NCI-H1092 (cell line): ENCODE measurements at regions not wholly inside any gene's neighbourhood (a gene's known extent, or its start where the extent isn't known, plus 50 kb on each side); places are given as distances from the start of the nearest gene placed in this dataset.
"Not testable (repeated sequence)": the region's sequence is repeated elsewhere in the genome, so short reads cannot be mapped to it uniquely, and the experiment has no call there.

Experiments
- DNase-seq: peaks from one replicate; lab custom pipeline; 2025; lab: John Stamatoyannopoulos, UW

DNA sequence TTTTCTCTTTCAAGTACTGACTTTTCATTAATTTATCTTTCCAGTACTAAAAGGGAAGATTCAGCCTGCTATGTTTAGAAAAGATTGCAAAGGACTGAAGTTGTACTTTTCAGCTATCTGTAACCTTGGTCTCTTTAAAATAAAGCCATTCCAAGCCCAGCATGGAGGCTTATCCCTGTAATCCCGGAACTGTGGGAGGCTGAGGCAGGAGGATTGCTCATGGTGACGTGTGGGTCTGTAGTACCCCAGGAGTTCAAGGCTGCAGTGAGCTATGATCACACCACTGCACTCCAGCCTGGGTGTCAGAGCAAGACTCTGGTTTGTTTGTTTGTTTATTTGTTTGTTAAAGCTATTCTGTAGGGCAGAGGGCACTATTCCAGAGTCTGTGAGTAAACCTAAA, 50.6 kb upstream of the TMEM170B start:
- DNase-seq, result no peak

DNA sequence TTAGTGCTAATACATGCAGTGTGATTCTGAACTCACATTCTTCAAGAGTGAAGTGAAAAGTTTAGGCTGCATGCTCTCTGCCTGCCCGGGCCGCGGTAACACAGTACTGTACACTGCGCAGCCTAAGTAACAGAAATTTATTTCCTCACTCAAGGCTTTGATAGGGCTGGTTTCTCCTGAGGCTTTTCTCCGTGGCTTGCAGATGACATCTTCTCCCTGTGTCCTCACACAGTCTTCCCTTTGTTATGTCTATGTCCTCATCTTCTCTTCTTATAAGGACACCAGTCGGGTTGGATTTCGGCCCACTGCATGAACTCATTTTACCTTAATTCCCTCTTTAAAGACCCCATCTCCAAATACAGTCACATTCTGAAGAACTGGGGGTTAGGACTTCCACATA, 51.1 kb upstream of the TMEM170B start:
- DNase-seq, result no peak

DNA sequence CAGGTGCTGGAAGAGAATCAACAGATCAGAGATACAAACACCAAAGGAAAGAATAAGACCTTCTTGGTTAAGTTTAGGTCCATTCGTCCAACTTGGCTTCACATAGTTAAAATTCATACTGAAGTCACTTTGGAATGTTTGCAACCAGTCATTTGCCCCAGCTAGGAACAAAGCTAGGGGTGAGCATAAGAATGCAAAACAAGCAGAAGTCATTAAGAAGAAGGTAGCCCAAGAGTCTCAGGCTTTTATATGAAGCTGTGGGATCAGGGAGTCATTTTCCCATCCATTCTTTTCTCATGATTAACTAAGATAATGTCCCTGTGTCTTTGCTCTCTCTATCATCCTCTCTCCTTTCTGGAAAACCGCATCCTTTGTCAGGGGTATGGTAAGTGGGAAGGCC, 51.5 kb upstream of the TMEM170B start:
- no peak for DNase-seq

DNA sequence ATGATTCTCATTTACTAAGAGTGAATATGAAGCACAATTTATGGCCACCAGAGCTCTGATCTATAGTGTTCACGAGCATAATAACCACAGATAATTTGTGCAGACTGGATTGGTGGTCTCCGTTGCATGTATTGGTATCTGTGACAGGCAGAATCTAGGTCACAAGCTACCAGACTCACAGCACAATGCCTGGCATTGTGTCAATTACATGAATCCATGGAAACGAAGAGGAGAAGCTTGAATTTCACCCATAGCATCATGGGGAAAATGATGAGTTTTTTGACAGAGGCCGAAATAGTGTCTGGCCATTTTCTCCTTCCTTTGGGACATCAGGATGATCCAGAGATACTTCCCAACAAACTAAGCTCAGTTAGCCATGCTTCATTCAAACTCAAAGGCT, 52.3 kb upstream of the TMEM170B start:
- no peak for DNase-seq

DNA sequence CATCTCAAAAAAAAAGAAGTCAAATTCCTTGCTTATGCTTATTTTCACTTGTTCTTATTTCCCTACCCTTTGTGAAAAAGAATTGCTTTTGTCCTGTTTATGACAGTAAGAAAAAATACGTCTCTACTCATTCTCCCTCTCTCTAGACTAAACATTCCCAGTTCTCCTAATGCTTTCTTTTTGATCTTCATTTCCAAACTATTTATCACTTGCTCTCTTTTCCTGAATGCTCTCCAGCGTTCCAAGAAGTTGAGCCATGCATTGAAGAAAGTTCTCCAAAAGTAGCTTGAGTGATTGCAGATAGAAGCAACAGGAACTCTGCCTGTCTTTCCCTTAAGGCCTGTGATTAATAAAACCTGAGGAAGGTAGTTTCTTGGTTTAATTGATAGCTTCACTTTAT, 53.1 kb upstream of the TMEM170B start:
- DNase-seq, result no peak

DNA sequence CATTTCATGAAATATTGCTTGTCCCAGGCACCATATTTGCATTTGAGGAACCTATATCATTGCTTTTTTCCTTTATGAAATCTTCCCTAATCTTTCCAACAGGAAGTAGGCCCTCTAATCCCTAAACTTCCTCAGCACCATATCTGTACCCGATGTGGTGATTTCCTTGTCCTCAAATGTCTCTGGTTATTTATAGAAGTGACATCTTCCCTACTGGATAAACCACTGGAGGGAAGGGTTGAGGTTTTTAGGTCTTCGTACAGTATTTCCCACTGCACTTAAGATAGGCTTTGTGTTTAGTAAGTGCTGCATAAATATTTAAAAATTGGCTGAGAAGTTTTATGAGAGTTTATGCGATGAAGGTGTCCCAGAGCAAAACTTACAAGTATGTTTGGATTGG, 54.9 kb upstream of the TMEM170B start:
- DNase-seq, result no peak

DNA sequence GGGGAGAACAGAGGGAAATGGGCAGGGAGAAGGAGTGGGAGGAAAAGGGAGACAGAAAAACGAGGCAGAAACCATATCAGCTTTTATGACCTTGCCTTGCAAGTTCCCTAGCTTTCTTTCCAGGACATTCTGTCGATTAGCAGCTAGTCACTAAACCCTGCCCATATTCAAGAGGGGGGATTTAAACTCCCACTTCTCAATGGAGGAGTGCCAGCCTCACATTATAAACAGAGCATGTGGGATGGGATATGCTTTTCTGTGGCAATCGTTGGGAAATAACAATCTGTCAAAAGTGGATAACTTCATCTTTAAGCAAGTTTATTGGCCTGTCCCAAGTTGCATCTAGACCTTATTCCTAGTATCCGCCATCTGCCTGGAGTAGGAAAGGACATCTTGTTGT, 57.0 kb upstream of the TMEM170B start:
- DNase-seq, result no peak

DNA sequence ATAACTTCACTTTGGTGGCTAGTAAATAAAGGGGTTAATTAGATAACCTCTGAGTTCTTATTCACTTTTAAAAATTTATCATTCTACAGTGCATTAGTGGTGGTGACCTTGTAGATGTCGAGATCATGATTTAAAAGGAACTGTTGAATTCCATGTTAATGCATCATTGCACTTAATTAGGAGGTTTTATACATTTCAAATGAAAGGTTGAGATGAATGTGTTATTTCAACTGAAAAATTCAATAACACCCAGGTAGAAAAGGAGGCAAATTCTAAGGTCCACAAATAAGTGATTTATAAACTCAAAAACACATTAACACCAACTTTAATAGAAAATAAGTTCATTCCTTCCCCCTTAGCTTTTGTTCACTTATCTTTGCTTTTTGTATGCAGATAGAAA, 58.3 kb upstream of the TMEM170B start:
- DNase-seq, result no peak

DNA sequence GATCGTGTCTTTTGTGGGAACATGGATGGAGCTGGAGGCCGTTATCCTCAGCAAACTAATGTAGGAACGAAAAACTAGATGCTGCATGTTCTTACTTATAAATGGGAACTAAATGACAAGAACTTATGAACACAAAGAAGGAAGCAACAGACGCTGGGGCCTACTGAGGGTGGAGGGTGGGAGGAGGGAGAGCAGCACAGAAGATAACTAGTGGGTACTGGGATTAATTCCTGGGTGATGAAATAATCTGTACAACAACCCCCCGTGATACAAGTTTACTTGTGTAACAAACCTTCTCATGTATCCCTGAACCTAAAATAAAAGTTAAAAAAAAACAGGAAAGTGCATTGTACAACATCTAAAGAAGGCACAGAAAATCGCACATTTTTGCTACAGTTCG, 59.0 kb upstream of the TMEM170B start:
- no peak for DNase-seq

DNA sequence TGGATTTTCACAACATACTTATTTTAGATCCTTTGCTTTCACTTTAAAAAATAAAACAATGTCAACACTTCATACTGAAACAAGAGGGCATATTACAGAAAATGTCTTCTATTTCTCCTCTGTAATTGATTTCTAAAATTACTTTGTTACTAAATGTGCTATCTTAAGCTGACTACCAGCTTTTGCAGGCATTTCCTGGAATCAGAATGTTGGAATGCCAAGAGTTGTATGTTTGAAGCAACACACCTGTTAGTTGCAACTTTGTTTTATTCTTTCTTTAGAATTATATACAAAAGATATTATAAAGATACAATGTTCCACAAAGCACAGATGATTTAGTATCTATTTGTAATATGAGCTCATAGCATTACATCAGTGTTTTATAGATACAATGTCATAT, 62.5 kb upstream of the TMEM170B start:
- DNase-seq, result no peak

DNA sequence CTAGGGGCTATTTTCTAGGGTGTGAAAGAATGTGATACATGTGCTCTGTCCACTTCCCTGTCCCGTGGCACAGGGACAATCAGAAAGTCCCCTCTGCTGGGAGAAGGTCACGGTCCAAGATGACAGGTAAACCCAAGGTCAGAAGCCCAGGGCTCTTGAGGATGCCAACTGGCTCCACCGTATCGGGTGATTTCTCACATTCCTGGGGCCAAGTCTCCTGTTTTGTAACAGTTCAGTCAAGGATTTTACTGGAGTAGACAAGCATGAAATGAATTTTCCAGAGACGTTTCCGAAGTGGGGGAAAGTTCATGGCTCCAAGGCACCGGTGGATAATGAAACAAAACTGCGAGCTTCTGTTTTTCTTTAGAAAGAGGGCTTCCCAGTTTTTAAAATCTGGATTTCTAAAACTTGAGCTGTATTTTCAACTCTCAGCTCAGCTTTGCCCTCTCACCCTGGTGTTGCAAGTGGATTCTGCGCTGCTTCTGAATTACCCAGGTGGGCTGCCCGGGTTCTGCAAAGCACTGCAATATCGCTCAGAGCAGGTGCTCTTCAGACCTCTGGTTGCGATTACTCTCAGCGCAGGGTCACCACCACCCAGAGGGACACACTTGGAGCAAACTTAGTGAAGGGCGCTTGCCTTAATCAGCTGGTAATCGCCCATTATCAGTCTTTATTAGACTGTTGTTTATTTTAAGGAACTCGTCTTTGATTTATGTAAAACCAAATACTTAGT, 64.4 kb upstream of the TMEM170B start:
- DNase-seq, result no peak

DNA sequence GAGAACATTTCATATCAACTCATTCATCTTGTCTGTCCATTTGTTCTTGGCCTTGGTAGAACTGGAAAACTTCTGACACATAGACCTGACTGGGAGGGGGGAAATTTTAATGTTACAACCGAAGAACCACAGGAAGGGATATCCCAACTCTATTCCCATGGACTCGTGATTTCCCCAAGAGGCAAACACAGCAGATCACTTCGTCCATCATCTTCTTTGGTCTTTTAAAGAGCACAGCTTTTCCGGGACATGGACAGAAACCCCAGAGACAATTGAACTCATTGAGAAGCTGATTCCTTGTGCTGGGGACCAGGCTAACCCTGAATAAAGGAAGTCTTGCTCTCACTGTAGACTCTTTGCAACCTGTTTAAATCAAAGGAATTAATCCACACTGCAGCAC, 66.3 kb upstream of the TMEM170B start:
- no peak for DNase-seq

DNA sequence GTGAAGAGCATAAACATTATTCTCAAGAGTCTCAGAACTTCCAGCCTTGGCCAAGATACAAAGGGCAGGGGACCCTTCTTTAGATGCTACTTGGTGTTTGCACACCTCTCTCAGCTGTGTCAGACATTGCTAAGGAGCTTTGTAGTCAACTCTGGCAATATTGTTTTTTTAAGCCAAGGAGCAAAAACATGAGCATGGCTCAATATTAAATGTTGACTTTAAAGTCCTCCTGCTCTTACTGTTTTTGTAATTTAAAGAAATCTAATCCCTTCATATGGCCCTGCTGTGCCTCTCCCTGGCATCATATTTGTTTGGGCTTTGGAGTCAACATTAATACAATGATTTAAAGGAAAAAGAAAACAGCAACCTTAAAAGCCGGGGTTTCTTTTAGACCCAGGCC, 67.9 kb upstream of the TMEM170B start:
- DNase-seq, result no peak

DNA sequence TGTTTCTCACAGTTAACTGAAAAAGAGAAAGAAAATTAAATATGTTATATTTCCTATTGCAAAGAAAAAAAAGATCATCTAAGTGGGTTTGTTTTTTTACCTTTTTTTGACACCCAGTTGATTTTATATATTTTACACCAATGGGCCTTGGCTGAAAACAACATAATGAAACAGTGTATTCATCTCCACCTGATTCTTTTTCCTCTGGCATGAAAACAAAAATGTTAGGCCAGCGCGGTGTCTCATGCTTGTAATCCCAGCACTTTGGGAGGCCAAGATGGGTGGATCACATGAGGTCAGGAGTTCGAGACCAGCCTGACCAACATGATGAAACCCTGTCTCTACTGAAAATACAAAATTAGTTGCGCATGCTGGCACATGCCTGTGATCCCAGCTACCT, 69.3 kb upstream of the TMEM170B start:
- not testable (repeated sequence) for DNase-seq

DNA sequence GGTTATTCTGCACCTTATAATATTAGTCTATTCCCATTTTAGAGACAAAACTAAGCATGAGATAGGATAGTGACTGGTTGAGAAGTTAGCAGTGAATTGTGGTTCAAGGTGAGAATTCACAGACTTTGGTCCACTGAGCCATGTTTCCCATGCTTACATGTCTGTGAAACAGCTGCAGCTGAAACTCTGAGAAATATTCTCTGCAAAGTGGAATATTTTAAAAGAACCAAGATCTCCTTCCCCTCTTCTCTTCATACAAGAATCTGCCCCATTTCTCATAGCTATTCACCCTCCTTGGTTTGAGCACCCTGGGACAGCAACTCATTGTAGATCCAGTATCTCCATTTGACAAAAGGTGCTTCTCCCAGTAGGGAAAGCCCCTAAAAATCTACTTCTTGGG, 70.2 kb upstream of the TMEM170B start:
- DNase-seq, result no peak

DNA sequence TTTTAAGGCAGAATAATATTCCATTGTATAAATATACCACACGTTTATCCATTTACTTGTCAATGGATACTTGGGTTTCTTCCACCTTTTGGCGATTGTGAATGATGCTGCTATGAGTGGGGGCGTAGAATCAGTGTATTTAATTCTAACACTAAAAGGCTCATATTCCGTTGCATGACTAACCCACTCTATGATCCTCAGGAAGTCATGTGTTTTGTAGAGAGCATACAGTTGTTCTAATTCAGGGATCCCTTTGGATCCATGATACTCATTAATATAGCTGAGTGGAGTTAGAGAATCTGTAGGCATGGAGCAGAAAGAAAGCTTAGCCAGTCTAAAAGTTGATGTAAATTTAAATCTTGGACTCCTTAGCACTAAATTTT, 74.2 kb upstream of the TMEM170B start:
- no peak for DNase-seq

DNA sequence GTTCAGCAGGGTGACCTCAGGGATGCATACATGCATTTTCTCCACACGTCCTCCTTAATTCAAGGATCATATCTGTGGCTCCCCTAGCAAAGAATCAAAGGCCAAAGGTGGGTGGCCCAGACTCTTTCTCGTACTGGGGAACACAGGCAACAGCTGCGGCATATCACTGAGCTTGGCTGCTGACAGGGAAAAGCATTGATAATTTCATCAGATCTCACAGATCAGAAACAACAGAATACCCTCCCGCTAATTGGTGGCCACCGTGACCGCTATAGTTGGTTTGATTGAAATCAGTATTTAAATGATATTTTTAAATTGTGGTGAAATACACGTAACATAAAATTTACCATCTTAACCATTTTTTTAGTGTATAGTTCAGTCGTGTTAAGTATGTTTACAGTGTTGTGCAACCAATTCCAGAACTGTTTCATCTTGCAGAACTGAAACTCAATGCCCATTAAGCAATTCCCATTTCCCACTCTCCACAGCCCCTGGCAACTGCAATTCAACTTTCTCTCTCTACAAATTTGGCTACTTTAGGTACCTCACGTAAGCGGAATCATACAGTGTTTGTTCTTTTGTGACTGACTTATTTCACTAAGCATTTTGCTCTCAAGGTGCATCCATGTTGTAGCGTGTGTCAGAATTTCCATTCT, 74.7 kb upstream of the TMEM170B start:
- no peak for DNase-seq

DNA sequence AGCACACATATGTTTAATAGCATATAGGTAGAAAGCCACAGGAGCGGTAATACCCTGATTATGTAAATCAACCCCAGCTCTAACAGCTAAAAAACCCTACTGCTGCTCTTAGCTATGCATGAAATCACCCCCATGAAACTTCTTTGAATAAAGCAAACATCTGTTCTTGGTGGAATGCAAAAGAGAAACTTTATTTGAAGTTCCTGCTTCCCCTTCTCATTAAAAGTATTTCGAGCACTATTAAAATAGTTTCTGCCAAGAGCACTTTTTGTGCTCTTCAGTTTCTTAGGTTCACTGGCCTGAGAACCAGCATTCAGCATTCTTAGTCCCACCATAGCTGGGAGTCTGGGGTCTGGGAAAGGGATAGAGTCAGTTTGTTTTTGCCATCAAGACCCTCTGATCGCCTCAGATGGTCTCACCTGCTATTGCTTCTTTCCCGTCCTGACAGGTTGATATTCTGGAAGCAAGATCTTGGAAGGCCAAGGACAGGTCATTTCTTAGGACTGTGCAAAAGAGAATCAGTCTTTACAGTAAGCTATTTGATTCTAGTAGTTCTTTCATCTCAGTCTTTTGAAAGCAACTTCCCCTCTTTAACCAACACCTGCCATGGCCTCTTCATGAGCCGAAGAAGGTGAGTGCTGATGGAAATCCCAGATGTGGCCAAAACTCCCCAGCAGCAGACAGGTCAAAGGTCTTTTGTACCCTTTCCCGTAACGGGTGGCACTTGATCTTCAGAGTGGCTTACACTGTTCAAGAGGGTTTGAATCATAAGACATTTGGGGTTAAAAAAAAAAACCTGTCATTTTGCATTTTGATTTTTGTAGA, 76.5 kb upstream of the TMEM170B start:
- DNase-seq, result no peak

DNA sequence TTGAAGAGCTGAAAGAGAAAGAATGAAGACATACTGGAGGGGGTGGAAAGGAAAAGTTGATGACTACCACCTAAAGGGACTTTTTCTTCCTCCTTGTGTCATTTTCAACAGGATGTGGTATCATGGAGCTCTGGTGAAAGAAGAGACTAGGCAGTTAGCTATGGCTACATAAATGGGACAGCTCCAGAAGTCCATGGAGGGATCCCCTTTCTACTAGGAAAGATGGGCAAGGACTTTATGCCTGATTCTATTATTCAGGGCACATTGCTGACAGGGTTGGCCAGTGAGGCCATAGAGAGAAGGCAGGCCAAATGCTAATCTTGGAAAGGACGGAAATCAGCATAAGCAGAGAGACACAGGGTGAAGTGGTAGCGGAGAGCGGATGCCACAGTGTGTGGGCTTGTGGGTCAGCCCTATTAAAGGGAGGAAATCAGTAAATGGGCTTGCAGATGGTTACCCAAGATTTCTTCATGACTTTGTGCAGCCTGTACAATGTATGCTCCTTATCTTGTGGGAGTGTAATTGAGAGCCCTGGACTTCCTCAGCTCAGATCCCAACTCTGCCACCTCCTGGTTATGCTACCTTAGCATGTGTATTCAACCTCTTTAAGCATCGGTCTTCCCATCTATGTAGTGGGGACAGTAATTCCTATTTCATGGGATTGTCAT, 77.4 kb upstream of the TMEM170B start:
- no peak for DNase-seq

DNA sequence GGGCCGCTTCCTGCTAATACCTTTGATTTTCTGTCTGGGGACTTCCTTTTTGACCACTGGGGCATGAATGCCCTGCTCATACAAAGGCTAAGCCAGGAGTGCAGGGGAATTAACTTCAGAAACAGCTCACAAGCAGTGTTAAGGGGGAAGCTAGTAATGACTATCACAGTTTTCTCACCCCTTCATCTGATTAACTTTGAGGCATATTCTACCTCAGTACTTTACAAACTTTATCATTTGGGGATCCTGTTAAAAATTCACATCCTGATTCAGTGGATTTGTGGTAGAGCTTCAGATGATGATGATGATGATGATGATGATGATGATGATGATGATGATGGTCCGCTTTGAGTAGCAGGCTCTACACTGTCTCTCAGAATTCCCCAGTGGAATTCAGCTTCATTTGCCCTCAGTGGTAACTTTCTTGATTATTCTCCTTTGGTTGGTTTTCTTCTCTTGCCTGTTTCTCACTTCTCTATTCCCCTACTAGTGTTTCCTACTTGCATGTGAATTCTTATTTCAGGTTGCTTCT, 78.4 kb upstream of the TMEM170B start:
- no peak for DNase-seq

DNA sequence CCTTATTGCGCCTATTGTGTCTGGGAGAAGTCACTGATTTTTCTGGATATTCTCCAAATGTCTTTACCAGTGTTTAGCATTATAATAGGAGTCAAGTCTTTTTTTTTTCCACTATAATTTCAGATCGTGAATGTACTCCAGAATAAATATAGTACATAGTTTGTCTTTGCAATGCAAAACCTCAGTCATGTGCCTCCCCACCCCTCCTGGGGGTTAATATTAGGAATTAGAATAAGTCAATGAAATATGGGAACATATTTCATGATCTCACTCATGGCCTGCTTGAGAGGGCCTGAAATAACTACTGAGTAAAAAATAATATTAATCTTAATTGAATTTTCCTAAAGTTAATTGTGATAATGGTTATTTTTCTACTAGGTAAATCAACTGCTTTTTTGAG, 79.0 kb upstream of the TMEM170B start:
- DNase-seq, result no peak

DNA sequence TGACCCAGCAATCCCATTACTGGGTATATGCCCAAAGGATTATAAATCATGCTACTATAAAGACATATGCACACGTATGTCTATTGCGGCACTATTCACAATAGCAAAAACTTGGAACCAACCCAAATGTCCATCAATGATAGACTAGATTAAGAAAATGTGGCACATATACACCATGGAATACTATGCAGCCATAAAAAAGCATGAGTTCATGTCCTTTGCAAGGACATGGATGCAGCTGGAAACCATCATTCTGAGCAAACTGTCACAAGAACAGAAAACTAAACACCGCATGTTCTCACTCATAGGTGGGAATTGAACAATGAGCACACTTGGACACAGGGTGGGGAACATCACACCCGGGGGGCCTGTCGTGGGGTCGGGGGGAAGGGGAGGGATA, 80.1 kb upstream of the TMEM170B start:
- DNase-seq, result not testable (repeated sequence)
